Astrocyte of the cerebellum (primary cell): ENCODE measurements at regions not wholly inside any gene's neighbourhood (a gene's known extent, or its start where the extent isn't known, plus 50 kb on each side); places are given as distances from the start of the nearest gene placed in this dataset.

Experiments used
- DNase-seq: peaks from one replicate; pipeline ENCODE4 v3.0.0-alpha.2; 2011; ENCODE audit warnings: low read depth
- H3K4me3 ChIP-seq: 2 replicates; pipeline ENCODE4 v1.5.1; 2011; ENCODE audit warnings: mild to moderate bottlenecking, low read depth, low read length, moderate library complexity
- CTCF ChIP-seq: IDR thresholded peaks from 2 replicates; pipeline ENCODE4 v1.5.1; 2012; ENCODE audit warnings: low read length, low read depth, moderate library complexity, mild to moderate bottlenecking; ENCODE audit errors: missing control alignments
- in situ Hi-C: cut with HindIII; loops from 2 replicates; pipeline ENCODE4 v1.10.0; 2017; ENCODE audit warnings: low sequenced_read_pairs

GRCh38 chr1:38353956-38354355, 307.4 kb upstream of the POU3F1 start:
- in situ Hi-C loops, result no loop called here
- TF ChIP-seq CTCF, result no peak
- H3K4me3 ChIP-seq, result no peak overlapping the region
- no peak for DNase-seq

- in situ Hi-C loops, result no loop called here
- TF ChIP-seq CTCF, result no peak
- no peak for DNase-seq
Observed at GRCh38 chr1:38352869-38353268, 306.3 kb upstream of the POU3F1 start.

DNA sequence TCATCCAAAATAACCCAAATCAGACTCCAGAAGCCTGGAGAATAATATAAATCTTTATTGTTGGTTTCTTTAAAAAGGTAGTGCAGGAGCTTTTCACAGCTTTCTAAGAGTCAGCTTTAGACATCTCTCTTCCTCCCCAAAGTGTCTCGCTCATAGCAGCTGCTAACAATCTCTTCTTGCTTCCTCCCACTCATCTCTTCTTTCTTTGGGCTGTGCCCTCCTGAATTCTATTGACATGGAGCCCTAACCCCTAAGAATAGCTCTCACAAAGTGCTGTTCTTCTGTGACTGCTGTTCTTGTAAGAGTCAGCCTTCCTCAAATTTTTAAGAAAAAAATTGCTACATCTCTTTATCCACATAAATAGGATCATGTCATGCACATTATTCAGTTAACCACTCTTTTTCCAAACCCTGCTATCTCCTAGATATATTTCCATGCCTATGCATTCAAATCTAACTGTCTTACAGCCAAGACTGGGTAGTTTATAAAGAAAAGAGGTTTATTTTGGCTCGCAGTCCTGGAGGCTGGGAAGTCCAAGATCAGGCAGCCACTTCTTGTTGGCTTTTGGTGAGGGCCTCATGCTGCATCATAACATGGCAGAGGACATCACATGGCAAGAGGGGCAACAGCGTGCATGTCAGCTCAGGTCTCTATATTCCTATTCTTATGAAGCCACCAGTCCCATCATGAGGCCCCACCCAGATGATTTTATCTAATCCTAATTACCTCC, 301.0 kb upstream of the POU3F1 start:
- no peak for DNase-seq
- in situ Hi-C loops, result no loop called here
- TF ChIP-seq CTCF, result no peak

More at GRCh38 chr1:38352869-38353268, 306.3 kb upstream of the POU3F1 start:
- H3K4me3 ChIP-seq, result no peak overlapping the region

DNA sequence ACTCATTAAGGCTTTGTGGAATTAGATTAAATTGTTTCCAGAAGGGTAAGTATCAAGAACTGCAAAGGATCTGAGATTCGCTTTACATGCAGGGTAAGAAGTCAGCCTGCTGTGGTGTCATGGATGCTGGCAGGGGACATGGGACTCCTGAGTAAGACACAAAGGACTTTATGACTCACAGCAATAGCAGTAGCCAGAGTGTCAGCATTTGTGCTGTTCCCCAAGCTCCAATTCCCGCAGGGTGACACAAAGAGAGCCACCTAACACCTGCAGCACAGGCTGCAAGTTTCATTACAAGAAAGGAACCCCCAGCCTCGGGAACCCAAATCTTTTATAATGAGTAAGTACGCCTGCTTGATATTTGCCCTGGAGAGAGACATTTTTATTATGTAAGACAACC, 298.1 kb upstream of the POU3F1 start:
- no peak overlapping the region for H3K4me3 ChIP-seq
- no peak for DNase-seq
- no peak for TF ChIP-seq CTCF
- in situ Hi-C loops, result no loop called here

More for the DNA sequence above, 301.0 kb upstream of the POU3F1 start:
- no peak overlapping the region for H3K4me3 ChIP-seq

GRCh38 chr1:38341694-38342093, 295.1 kb upstream of the POU3F1 start:
- DNase-seq, result no peak
- in situ Hi-C loops, result no loop called here
- no peak for TF ChIP-seq CTCF
- no peak overlapping the region for H3K4me3 ChIP-seq

DNA sequence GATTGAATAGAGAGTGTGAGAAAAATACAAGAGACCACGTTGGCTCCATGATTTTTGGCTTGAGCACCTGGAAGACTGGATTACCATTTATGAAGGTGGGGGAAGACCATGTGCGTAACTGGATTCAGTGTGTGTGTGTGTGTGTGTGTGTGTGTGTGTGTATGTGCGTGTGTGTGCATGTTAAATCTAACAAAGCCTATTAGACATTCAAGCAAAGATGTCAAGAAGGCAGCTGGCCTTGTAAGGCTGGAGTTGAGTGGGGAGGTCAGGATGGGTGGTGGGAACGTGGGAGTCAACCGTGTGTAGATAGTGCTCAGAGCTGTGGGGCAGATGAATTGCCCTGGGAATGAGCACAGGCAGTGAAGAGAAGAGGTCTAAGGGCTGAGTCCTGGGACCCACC, 293.8 kb upstream of the POU3F1 start:
- no peak for DNase-seq
- H3K4me3 ChIP-seq, result no peak overlapping the region
- in situ Hi-C loops, result no loop called here
- no peak for TF ChIP-seq CTCF
